K562 (cell line): ENCODE measurements at regions not wholly inside any gene's neighbourhood (a gene's known extent, or its start where the extent isn't known, plus 50 kb on each side); places are given as distances from the start of the nearest gene placed in this dataset.

Experiments
- ATAC-seq: fragments of 200-7000 bp; cut with Tn5 transposase; 3 replicates; pipeline ENCODE4 v1.9.1; 2020; ENCODE audit warnings: moderate library complexity
- BruUV-seq: library from RNA; stranded (reverse); fragments of 400-500 nt; replicated peaks from 2 replicates; lab custom pipeline; 2021; lab: Mats Ljungman, UMichigan
- CTCF ChIA-PET: fragments of 300-600 bp; formaldehyde crosslinking; extraction: SDS; loops from one replicate; lab custom pipeline; 2021; ENCODE audit warnings: low intra/inter-chr PET ratio; lab: Yijun Ruan, JAX
- POLR2A ChIA-PET: fragments of 300-600, 350-650 bp; sonication (Branson Sonifier 250); formaldehyde crosslinking; extraction: SDS; loops from one replicate; lab custom pipeline; 2021; ENCODE audit warnings: antibody characterized with exemption, inconsistent platforms; lab: Yijun Ruan, JAX
- DNase-seq, 4 experiments: peaks; one replicate each; pipeline versions ENCODE4 v3.0.0 to v3.0.0-alpha.2; 2011 to 2018; ENCODE audit warnings: low spot score in 3 of 4, mixed read lengths in 3 of 4; ENCODE audit errors: extremely low read depth in 1 of 4
- FAIRE-seq: peaks from 2 replicates; lab custom pipeline; 2011; peaks lifted over from hg19 to GRCh38; lab: Jason Lieb, UNC
- H2AFZ ChIP-seq: 2 replicates; pipeline ENCODE4 v1.6.0; 2011; ENCODE audit warnings: low read depth, low read length, control low read depth, inconsistent platforms
- H3K27ac ChIP-seq: fragments of 200-600 bp; 3 replicates; pipeline ENCODE4 v1.8.0; 2011; ENCODE audit warnings: low read depth, mild to moderate bottlenecking, control low read depth, inconsistent platforms, low read length, moderate library complexity, mixed read lengths; ENCODE audit errors: extremely low read depth
- H3K27me3 ChIP-seq, 2 experiments: fragments of 300-600 bp in 1 of 2; 2 replicates in 1 of 2; 3 replicates in 1 of 2; pipeline versions ENCODE4 v1.6.0 to v1.8.0; 2011; ENCODE audit warnings: inconsistent platforms in 2 of 2, low read length in 2 of 2, mild to moderate bottlenecking in 1 of 2, mixed read lengths in 1 of 2, moderate library complexity in 1 of 2; ENCODE audit not compliant: control insufficient read depth in 2 of 2, insufficient read depth in 2 of 2
- H3K36me3 ChIP-seq: fragments of 300-600 bp; 3 replicates; pipeline ENCODE4 v1.8.0; 2011; ENCODE audit warnings: mild to moderate bottlenecking, low read length, inconsistent platforms; ENCODE audit not compliant: control insufficient read depth, insufficient read depth
- H3K4me1 ChIP-seq, 2 experiments: fragments of 200-600 bp in 1 of 2; replicated peaks in 1 of 2; 2 replicates in 1 of 2; 3 replicates in 1 of 2; pipeline versions ENCODE4 v1.5.1 to v1.8.0; 2011; ENCODE audit warnings: inconsistent platforms in 2 of 2, low read length in 2 of 2, mild to moderate bottlenecking in 1 of 2, mixed read lengths in 1 of 2, moderate library complexity in 1 of 2; ENCODE audit not compliant: control insufficient read depth in 2 of 2, insufficient read depth in 2 of 2
- H3K4me2 ChIP-seq: 2 replicates; pipeline ENCODE4 v1.6.1; 2011; ENCODE audit warnings: low read length, control low read depth, inconsistent platforms, mixed read lengths; ENCODE audit not compliant: insufficient read depth
- H3K4me3 ChIP-seq: fragments of 200-600 bp; sonication (generic), shearing (Covaris generic); 2 replicates; pipeline ENCODE4 v1.5.1; 2016; ENCODE audit warnings: control low read depth, inconsistent platforms
- H3K79me2 ChIP-seq: fragments of 200-600 bp; 3 replicates; pipeline ENCODE4 v1.8.0; 2011; ENCODE audit warnings: low read length, inconsistent platforms; ENCODE audit not compliant: control insufficient read depth, insufficient read depth
- H3K9ac ChIP-seq, 2 experiments: 2 replicates each; pipeline versions ENCODE4 v1.6.0 to v1.6.1; 2011; ENCODE audit warnings: low read depth in 2 of 2, low read length in 2 of 2, control low read depth in 1 of 2, inconsistent platforms in 1 of 2, mild to moderate bottlenecking in 1 of 2, mixed read lengths in 1 of 2; ENCODE audit not compliant: insufficient read depth in 1 of 2
- H3K9me1 ChIP-seq: one replicate; pipeline ENCODE4 v1.6.0; 2011; ENCODE audit warnings: inconsistent platforms, mild to moderate bottlenecking, low read length, moderate library complexity; ENCODE audit not compliant: control insufficient read depth, insufficient read depth
- H3K9me3 ChIP-seq: replicated peaks from 2 replicates; pipeline ENCODE4 v1.5.1; 2011; ENCODE audit warnings: low read depth, low read length, inconsistent platforms; ENCODE audit not compliant: control insufficient read depth, insufficient read depth
- H4K20me1 ChIP-seq: replicated peaks from 2 replicates; pipeline ENCODE4 v1.6.1; 2011; ENCODE audit warnings: low read length, inconsistent platforms, mixed read lengths; ENCODE audit not compliant: control insufficient read depth, insufficient read depth
- HDAC8 ChIP-seq: fragments of 450-650 bp; IDR thresholded peaks from 2 replicates; pipeline ENCODE4 v1.6.1; 2016; ENCODE audit warnings: mild to moderate bottlenecking, missing genetic modification characterization, moderate library complexity, missing compliant biosample characterization
- RUNX1 ChIP-seq: sonication (generic); IDR thresholded peaks from 2 replicates; pipeline ENCODE4 v1.6.1; 2016; ENCODE audit warnings: antibody characterized with exemption, low read depth
- SRF ChIP-seq, 2 experiments: fragments of 250-450, 450-650 bp in 1 of 2; sonication (Bioruptor Pico) in 1 of 2; sonication (generic) in 1 of 2; formaldehyde crosslinking; IDR thresholded peaks; 2 replicates each; pipeline versions ENCODE4 v1.5.0 to v1.5.1; 2020 to 2022; ENCODE audit warnings: mild to moderate bottlenecking in 1 of 2, missing genetic modification reagents in 1 of 2
- TEAD4 ChIP-seq, 2 experiments: sonication (generic) in 1 of 2; formaldehyde crosslinking in 1 of 2; IDR thresholded peaks; 2 replicates each; pipeline versions ENCODE4 v1.6.1 to v1.8.0; 2012 to 2022; ENCODE audit warnings: borderline replicate concordance in 1 of 2, inconsistent platforms in 1 of 2, low read length in 1 of 2, mild to moderate bottlenecking in 1 of 2, missing genetic modification reagents in 1 of 2
- U2AF2 ChIP-seq: fragments of 200-400 bp; formaldehyde crosslinking; optimal IDR thresholded peaks from 2 replicates; pipeline ENCODE3; 2017; ENCODE audit warnings: low read depth, mild to moderate bottlenecking, low read length
- ZNF444 ChIP-seq: fragments of 250-450 bp; sonication (Bioruptor Pico); IDR thresholded peaks from 2 replicates; pipeline ENCODE4 v1.4.0; 2020; ENCODE audit warnings: mild to moderate bottlenecking, moderate library complexity
- ZNF668 ChIP-seq: fragments of 250-450 bp; sonication (Bioruptor Pico); IDR thresholded peaks from 2 replicates; pipeline ENCODE4 v1.8.0; 2022; ENCODE audit warnings: mild to moderate bottlenecking, inconsistent platforms
- WGBS: fragments of 100-300 bp; shearing (Covaris generic); methylation state at CpG from one replicate; pipeline ENCODE4 v1.1.6; 2016; ENCODE audit warnings: low coverage, mixed read lengths; ENCODE audit not compliant: insufficient coverage; ENCODE audit errors: missing lambda C conversion rate; 5-methylcytosine and 5-hydroxymethylcytosine counted together
- in situ Hi-C: fragments of 300-500 bp; cut with MboI; formaldehyde crosslinking; loops from 4 replicates; pipeline ENCODE4 v1.15.0; 2018; ENCODE audit warnings: inconsistent platforms, mixed read lengths
- intact Hi-C: fragments of 100-400 bp; cut with micrococcal nuclease; formaldehyde crosslinking; loops from 2 replicates; pipeline ENCODE4 v1.14.2; 2022
- TF ChIP-seq, protein P1 (sequence below): fragments of 450-650 bp; IDR thresholded peaks from 2 replicates; pipeline ENCODE4 v1.6.1; 2016; ENCODE audit warnings: low read depth, mild to moderate bottlenecking, moderate library complexity
- TF ChIP-seq, protein P2 (sequence below): fragments of 450-650 bp; IDR thresholded peaks from 2 replicates; pipeline ENCODE4 v1.6.1; 2014; ENCODE audit warnings: low read depth, mild to moderate bottlenecking, moderate library complexity, borderline replicate concordance

DNA sequence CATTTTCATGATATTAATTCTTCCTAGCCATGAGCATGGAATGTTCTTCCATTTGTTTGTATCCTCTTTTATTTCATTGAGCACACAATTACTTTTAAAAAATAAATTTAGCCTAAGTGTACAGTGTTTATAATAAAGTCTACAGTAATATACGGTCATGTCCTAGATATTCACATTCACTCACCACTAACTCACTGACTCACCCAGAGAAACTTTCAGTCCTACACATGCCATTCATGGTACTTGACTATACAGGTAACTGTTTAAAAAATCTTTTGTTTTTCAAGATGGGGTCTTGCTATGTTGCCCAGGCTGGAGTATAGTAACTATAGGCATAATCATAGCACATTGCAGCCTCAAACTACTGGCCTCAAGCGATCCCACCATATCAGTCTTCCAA is 348.1 kb downstream of the RAPGEF2 start:
- no peaks in the 10 kb centered on the region for H3K79me2 ChIP-seq
- H3K9ac ChIP-seq, result no peak overlapping the region
- no peak overlapping the region for H3K4me3 ChIP-seq
- WGBS, result 3% methylated on average over 2 of the region's 2 CpGs
- no peak for TF ChIP-seq ZNF444
- no peak for TF ChIP-seq U2AF2
- TF ChIP-seq, protein P1, sequence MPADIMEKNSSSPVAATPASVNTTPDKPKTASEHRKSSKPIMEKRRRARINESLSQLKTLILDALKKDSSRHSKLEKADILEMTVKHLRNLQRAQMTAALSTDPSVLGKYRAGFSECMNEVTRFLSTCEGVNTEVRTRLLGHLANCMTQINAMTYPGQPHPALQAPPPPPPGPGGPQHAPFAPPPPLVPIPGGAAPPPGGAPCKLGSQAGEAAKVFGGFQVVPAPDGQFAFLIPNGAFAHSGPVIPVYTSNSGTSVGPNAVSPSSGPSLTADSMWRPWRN, result no peak
- no peak for TF ChIP-seq TEAD4 (IDR thresholded peaks at IDR 0.05; ENCODE audit: low read length)
- TF ChIP-seq TEAD4 (CRISPR knock-in tag; IDR thresholded peaks at IDR 0.05; ENCODE audit: borderline replicate concordance), result no peak
- no peak for TF ChIP-seq ZNF668 (CRISPR knock-in tag)
- no peak for TF ChIP-seq RUNX1
- TF ChIP-seq HDAC8 (tag), result no peak
- TF ChIP-seq, protein P2, sequence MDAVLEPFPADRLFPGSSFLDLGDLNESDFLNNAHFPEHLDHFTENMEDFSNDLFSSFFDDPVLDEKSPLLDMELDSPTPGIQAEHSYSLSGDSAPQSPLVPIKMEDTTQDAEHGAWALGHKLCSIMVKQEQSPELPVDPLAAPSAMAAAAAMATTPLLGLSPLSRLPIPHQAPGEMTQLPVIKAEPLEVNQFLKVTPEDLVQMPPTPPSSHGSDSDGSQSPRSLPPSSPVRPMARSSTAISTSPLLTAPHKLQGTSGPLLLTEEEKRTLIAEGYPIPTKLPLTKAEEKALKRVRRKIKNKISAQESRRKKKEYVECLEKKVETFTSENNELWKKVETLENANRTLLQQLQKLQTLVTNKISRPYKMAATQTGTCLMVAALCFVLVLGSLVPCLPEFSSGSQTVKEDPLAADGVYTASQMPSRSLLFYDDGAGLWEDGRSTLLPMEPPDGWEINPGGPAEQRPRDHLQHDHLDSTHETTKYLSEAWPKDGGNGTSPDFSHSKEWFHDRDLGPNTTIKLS, result no peak
- TF ChIP-seq SRF (CRISPR knock-in tag; IDR thresholded peaks at IDR 0.05), result no peak
- TF ChIP-seq, all 486 proteins: peak for 0
- Histone ChIP-seq H4K20me1 (no peaks in the 10 kb centered on the region), H2AFZ (no peak overlapping the region), H3K9me3 (no peaks in the 10 kb centered on the region), H3K36me3 (no peaks in the 10 kb centered on the region), H3K9me1 (no peaks in the 10 kb centered on the region), H3K27ac (no peak overlapping the region), H3K27me3 (no peaks in the 10 kb centered on the region), H3K4me1 (no peaks in the 10 kb centered on the region; a peak in 1 of 5 replicates), H3K4me2 (no peak overlapping the region)
- in situ Hi-C loops (no loop called here), intact Hi-C loops (no loop called here)
- no peak for ATAC-seq
- FAIRE-seq, result no peak
- ChIA-PET POLR2A (no interaction called here), CTCF (no interaction called here)
- no peak for DNase-seq
- no TSS peak for BruUV-seq
